Transverse colon (tissue), 4 donors: ENCODE measurements at regions not wholly inside any gene's neighbourhood (a gene's known extent, or its start where the extent isn't known, plus 50 kb on each side); places are given as distances from the start of the nearest gene placed in this dataset.

Experiments used
- DNase-seq: peaks from one replicate; pipeline ENCODE4 v3.0.0-alpha.2; 2019
- H3K27ac ChIP-seq, 4 donors: fragments of 200-600 bp; sonication (generic); 2 replicates each; pipeline ENCODE4 v1.5.1; 2016 to 2018; ENCODE audit warnings: inconsistent platforms in 4 of 4
- H3K27me3 ChIP-seq: fragments of 200-600 bp; sonication (generic); 2 replicates; pipeline ENCODE4 v1.5.1; 2017; ENCODE audit warnings: inconsistent platforms
- H3K36me3 ChIP-seq, 4 donors: fragments of 200-600 bp; sonication (generic); 2 replicates each; pipeline ENCODE4 v1.5.1; 2017 to 2019; ENCODE audit warnings: inconsistent platforms in 4 of 4
- H3K4me1 ChIP-seq, 4 donors: fragments of 200-600 bp; sonication (generic); 2 replicates each; pipeline ENCODE4 v1.5.1; 2017 to 2020; ENCODE audit warnings: inconsistent platforms in 4 of 4
- H3K4me3 ChIP-seq, 4 donors: fragments of 200-600 bp; sonication (generic); 1 replicate in 1 of 4; 2 replicates in 3 of 4; pipeline versions ENCODE4 v1.5.1 to v1.6.1; 2017 to 2019; ENCODE audit warnings: inconsistent platforms in 4 of 4
- H3K9me3 ChIP-seq, 2 donors: fragments of 200-600 bp; sonication (generic); 2 replicates each; pipeline ENCODE4 v1.5.1; 2017 to 2019; ENCODE audit warnings: inconsistent platforms in 2 of 2
- CTCF ChIP-seq, 5 experiments: fragments of 200-600 bp in 3 of 5; fragments of 450-650 bp in 2 of 5; sonication (generic) in 3 of 5; IDR thresholded peaks; 1 replicate in 2 of 5; 2 replicates in 3 of 5; pipeline ENCODE4 v1.5.1; 2016 to 2017; ENCODE audit warnings: antibody characterized with exemption in 5 of 5, inconsistent platforms in 3 of 5, mild to moderate bottlenecking in 2 of 5, moderate library complexity in 1 of 5
- EP300 ChIP-seq: sonication (generic); formaldehyde crosslinking; IDR thresholded peaks from one replicate; pipeline ENCODE4 v1.6.1; 2017; ENCODE audit warnings: antibody characterized with exemption, low read depth
- POLR2A ChIP-seq: fragments of 450-650 bp; IDR thresholded peaks from one replicate; pipeline ENCODE4 v1.6.1; 2016; ENCODE audit warnings: antibody characterized with exemption, mild to moderate bottlenecking, moderate library complexity
- POLR2AphosphoS5 ChIP-seq, 3 donors: sonication (generic); formaldehyde crosslinking; IDR thresholded peaks; one replicate each; pipeline ENCODE4 v1.6.1; 2016; ENCODE audit warnings: antibody characterized with exemption in 3 of 3
- WGBS, 2 donors: methylation state at CpG; one replicate each; pipeline ENCODE4 v1.1.5; 2018; ENCODE audit warnings: low coverage in 1 of 2; 5-methylcytosine and 5-hydroxymethylcytosine counted together
- in situ Hi-C, 4 donors: fragments of 200-750 bp; cut with MboI; loops; one replicate each; pipeline versions ENCODE4 v1.15.0 to v1.15.1; 2017; ENCODE audit warnings: low sequenced_read_pairs in 3 of 4, low pct_ligation_motif_present in 1 of 4, low pct_unique_long_range_greater_than_20kb in 1 of 4
- intact Hi-C: fragments of 100-400 bp; cut with DNase I; formaldehyde crosslinking; loops from one replicate; pipeline ENCODE4 v1.15.1; 2023; ENCODE audit warnings: low total_unique reads

- in situ Hi-C loops: no loop called here
- H3K36me3 ChIP-seq: no peaks in the 10 kb centered on the region
Observed at GRCh38 chr1:224051086-224051406, 62.9 kb upstream of the FBXO28 start.

GRCh38 chr1:224047538-224047937 is 66.4 kb upstream of the FBXO28 start:
- intact Hi-C loops (no loop called here), in situ Hi-C loops (no loop called here)
- no peaks in the 10 kb centered on the region for H3K36me3 ChIP-seq
- H3K27ac ChIP-seq: no peak overlapping the region
- no peaks in the 10 kb centered on the region for H3K27me3 ChIP-seq
- 72 to 81% methylated on average over 2 of the region's 2 CpGs for WGBS, 2 donors
- no peak overlapping the region for H3K4me3 ChIP-seq
- no peaks in the 10 kb centered on the region for H3K9me3 ChIP-seq
- peaks cover 0 to 3% (median 1%) of the 10 kb centered on the region in 4 donors for H3K4me1 ChIP-seq
- TF ChIP-seq EP300: no peak
- no peak for TF ChIP-seq POLR2AphosphoS5 (IDR thresholded peaks at IDR 0.05)
- TF ChIP-seq CTCF (IDR thresholded peaks at IDR 0.05): no peak
- no peak for TF ChIP-seq POLR2A
- no peak for DNase-seq

More at GRCh38 chr1:224051086-224051406, 62.9 kb upstream of the FBXO28 start:
- no peak for DNase-seq
- no peak overlapping the region for H3K4me3 ChIP-seq
- intact Hi-C loops: no loop called here
- peaks cover 0 to 3% (median 1%) of the 10 kb centered on the region in 4 donors for H3K4me1 ChIP-seq
- no peaks in the 10 kb centered on the region for H3K9me3 ChIP-seq
- no peak overlapping the region for H3K27ac ChIP-seq
- H3K27me3 ChIP-seq: no peaks in the 10 kb centered on the region
- TF ChIP-seq EP300: no peak
- peak in 1 of 5 experiments; percentile 3 for TF ChIP-seq CTCF (IDR thresholded peaks at IDR 0.05)

GRCh38 chr1:224045556-224045955 is 68.4 kb upstream of the FBXO28 start:
- TF ChIP-seq EP300 (no peak), CTCF (IDR thresholded peaks at IDR 0.05) (no peak), POLR2A (no peak), POLR2AphosphoS5 (IDR thresholded peaks at IDR 0.05) (no peak)
- Histone ChIP-seq H3K27ac (no peak overlapping the region), H3K4me1 (peaks cover 0 to under 1% (median under 1%) of the 10 kb centered on the region in 4 donors), H3K9me3 (no peaks in the 10 kb centered on the region), H3K36me3 (no peaks in the 10 kb centered on the region), H3K27me3 (no peaks in the 10 kb centered on the region), H3K4me3 (no peak overlapping the region)
- 69 to 89% methylated on average over 3 to 7 of the region's 7 CpGs for WGBS, 2 donors
- intact Hi-C loops (no loop called here), in situ Hi-C loops (no loop called here)
- DNase-seq: no peak

- no peak for DNase-seq
- intact Hi-C loops: no loop called here
- H3K4me1 ChIP-seq: no peaks in the 10 kb centered on the region
- H3K36me3 ChIP-seq: no peaks in the 10 kb centered on the region
- H3K27me3 ChIP-seq: no peaks in the 10 kb centered on the region
- H3K9me3 ChIP-seq: no peaks in the 10 kb centered on the region
- H3K27ac ChIP-seq: no peak overlapping the region
- H3K4me3 ChIP-seq: no peak overlapping the region
- 93 to 94% methylated on average over 4 of the region's 4 CpGs for WGBS, 2 donors
- in situ Hi-C loops: no loop called here
- no peak for TF ChIP-seq POLR2AphosphoS5 (IDR thresholded peaks at IDR 0.05)
- TF ChIP-seq EP300: no peak
- TF ChIP-seq CTCF (IDR thresholded peaks at IDR 0.05): no peak
- no peak for TF ChIP-seq POLR2A
Observed at GRCh38 chr1:224044420-224044819, 69.5 kb upstream of the FBXO28 start.
